ENCODE measurements at regions not wholly inside any gene's neighbourhood (a gene's known extent, or its start where the extent isn't known, plus 50 kb on each side); places are given as distances from the start of the nearest gene placed in this dataset.

- Histone ChIP-seq H3K4me3 (ENCODE audit: low read length in 2 of 2) (no peak overlapping the region), H3K9ac (ENCODE audit: low read length in 2 of 2) (no peak overlapping the region), H3K36me3 (ENCODE audit: control insufficient read depth in 2 of 2, insufficient read depth in 2 of 2, low read length in 2 of 2) (no peaks in the 10 kb centered on the region), H3K4me1 (ENCODE audit: control insufficient read depth, insufficient read depth, low read length) (no peaks in the 10 kb centered on the region), H3K27me3 (ENCODE audit: control insufficient read depth in 1 of 2, insufficient read depth in 2 of 2, low read length in 2 of 2) (no peaks in the 10 kb centered on the region), H3K27ac (ENCODE audit: low read length) (no peak overlapping the region), H3K9me3 (ENCODE audit: control insufficient read depth in 2 of 2, low read length in 2 of 2) (no peaks in the 10 kb centered on the region)
Measured at GRCh38 chr14:53501361-53502211, 348.5 kb upstream of the DDHD1 start.

GRCh38 chr14:53500191-53500590 is 347.1 kb upstream of the DDHD1 start:
- Histone ChIP-seq H3K27ac (ENCODE audit: low read length) (no peak overlapping the region), H3K4me1 (ENCODE audit: control insufficient read depth, insufficient read depth, low read length) (no peaks in the 10 kb centered on the region), H3K36me3 (ENCODE audit: control insufficient read depth in 2 of 2, insufficient read depth in 2 of 2, low read length in 2 of 2) (no peaks in the 10 kb centered on the region), H3K9me3 (ENCODE audit: control insufficient read depth in 2 of 2, low read length in 2 of 2) (no peaks in the 10 kb centered on the region), H3K9ac (ENCODE audit: low read length in 2 of 2) (no peak overlapping the region), H3K27me3 (ENCODE audit: control insufficient read depth in 1 of 2, insufficient read depth in 2 of 2, low read length in 2 of 2) (no peaks in the 10 kb centered on the region), H3K4me3 (ENCODE audit: low read length in 2 of 2) (no peak overlapping the region)

GRCh38 chr14:53496668-53497067 is 343.5 kb upstream of the DDHD1 start:
- no peak overlapping the region for H3K9ac ChIP-seq (ENCODE audit: low read length in 2 of 2)
- no peaks in the 10 kb centered on the region for H3K4me1 ChIP-seq (ENCODE audit: control insufficient read depth, insufficient read depth, low read length)
- no peak overlapping the region for H3K4me3 ChIP-seq (ENCODE audit: low read length in 2 of 2)

DNA sequence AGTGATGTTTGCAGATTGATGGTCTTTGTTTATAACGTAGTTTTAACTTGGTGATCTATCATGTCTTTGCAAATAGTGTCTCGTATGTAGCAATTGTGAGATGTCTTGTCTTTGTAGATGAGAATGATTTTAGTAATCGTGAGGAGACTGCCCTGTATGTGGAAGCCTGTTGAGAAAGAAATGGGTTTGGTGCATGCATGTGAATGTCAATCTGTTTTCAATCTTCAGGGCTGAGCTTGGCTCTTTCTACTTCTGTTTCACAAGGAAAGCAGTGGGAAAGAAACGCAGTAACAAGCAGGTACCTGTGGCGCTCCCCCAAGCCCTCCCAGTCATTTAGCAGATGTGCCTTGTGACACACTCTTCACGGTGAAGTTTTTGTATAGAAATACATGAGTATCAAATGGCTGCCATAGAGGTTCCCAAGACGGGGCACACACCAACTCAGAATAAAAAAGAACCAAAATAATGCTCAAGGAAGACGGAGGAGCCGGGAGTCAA is 342.8 kb upstream of the DDHD1 start:
- H3K36me3 ChIP-seq (ENCODE audit: control insufficient read depth in 2 of 2, insufficient read depth in 2 of 2, low read length in 2 of 2), result no peaks in the 10 kb centered on the region
- H3K27me3 ChIP-seq (ENCODE audit: control insufficient read depth in 1 of 2, insufficient read depth in 2 of 2, low read length in 2 of 2), result no peaks in the 10 kb centered on the region
- H3K27ac ChIP-seq (ENCODE audit: low read length), result no peak overlapping the region

More at GRCh38 chr14:53496668-53497067, 343.5 kb upstream of the DDHD1 start:
- Histone ChIP-seq H3K36me3 (ENCODE audit: control insufficient read depth in 2 of 2, insufficient read depth in 2 of 2, low read length in 2 of 2) (no peaks in the 10 kb centered on the region), H3K9me3 (ENCODE audit: control insufficient read depth in 2 of 2, low read length in 2 of 2) (no peaks in the 10 kb centered on the region), H3K27ac (ENCODE audit: low read length) (no peak overlapping the region), H3K27me3 (ENCODE audit: control insufficient read depth in 1 of 2, insufficient read depth in 2 of 2, low read length in 2 of 2) (no peaks in the 10 kb centered on the region)

DNA sequence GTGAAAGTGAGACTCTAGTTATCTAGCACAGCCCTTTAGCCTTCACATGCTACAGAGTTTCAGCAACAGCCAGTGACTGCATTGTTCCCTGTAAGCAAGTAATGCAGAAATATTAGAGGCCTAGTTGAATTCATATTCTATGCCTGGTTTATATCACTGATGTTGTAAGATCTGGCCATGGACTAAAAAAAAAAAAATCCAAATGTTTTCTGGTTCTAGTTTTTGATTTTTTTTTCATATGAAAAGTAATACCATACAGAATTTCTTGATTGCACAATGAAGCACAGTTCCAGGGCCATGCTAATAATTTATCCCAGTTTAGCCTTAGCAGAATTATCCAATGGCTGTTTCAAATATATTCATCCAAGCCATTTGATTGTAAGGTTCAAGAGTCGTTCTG is 341.5 kb upstream of the DDHD1 start:
- H3K4me3 ChIP-seq (ENCODE audit: low read length in 2 of 2), result no peak overlapping the region
- no peaks in the 10 kb centered on the region for H3K4me1 ChIP-seq (ENCODE audit: control insufficient read depth, insufficient read depth, low read length)
- H3K36me3 ChIP-seq (ENCODE audit: control insufficient read depth in 2 of 2, insufficient read depth in 2 of 2, low read length in 2 of 2), result no peaks in the 10 kb centered on the region
- no peak overlapping the region for H3K27ac ChIP-seq (ENCODE audit: low read length)
- no peaks in the 10 kb centered on the region for H3K27me3 ChIP-seq (ENCODE audit: control insufficient read depth in 1 of 2, insufficient read depth in 2 of 2, low read length in 2 of 2)
- no peak overlapping the region for H3K9ac ChIP-seq (ENCODE audit: low read length in 2 of 2)
- H3K9me3 ChIP-seq (ENCODE audit: control insufficient read depth in 2 of 2, low read length in 2 of 2), result no peaks in the 10 kb centered on the region

More for the DNA sequence above, 342.8 kb upstream of the DDHD1 start:
- no peak overlapping the region for H3K9ac ChIP-seq (ENCODE audit: low read length in 2 of 2)
- no peak overlapping the region for H3K4me3 ChIP-seq (ENCODE audit: low read length in 2 of 2)
- no peaks in the 10 kb centered on the region for H3K9me3 ChIP-seq (ENCODE audit: control insufficient read depth in 2 of 2, low read length in 2 of 2)
- H3K4me1 ChIP-seq (ENCODE audit: control insufficient read depth, insufficient read depth, low read length), result no peaks in the 10 kb centered on the region

GRCh38 chr14:53493860-53494259 is 340.7 kb upstream of the DDHD1 start:
- Histone ChIP-seq H3K9ac (ENCODE audit: low read length in 2 of 2) (no peak overlapping the region), H3K36me3 (ENCODE audit: control insufficient read depth in 2 of 2, insufficient read depth in 2 of 2, low read length in 2 of 2) (no peaks in the 10 kb centered on the region), H3K27me3 (ENCODE audit: control insufficient read depth in 1 of 2, insufficient read depth in 2 of 2, low read length in 2 of 2) (no peaks in the 10 kb centered on the region), H3K9me3 (ENCODE audit: control insufficient read depth in 2 of 2, low read length in 2 of 2) (no peaks in the 10 kb centered on the region), H3K4me1 (ENCODE audit: control insufficient read depth, insufficient read depth, low read length) (no peaks in the 10 kb centered on the region), H3K4me3 (ENCODE audit: low read length in 2 of 2) (no peak overlapping the region), H3K27ac (ENCODE audit: low read length) (no peak overlapping the region)

- no peak overlapping the region for H3K4me3 ChIP-seq (ENCODE audit: low read length in 2 of 2)
- H3K27ac ChIP-seq (ENCODE audit: low read length), result no peak overlapping the region
- H3K27me3 ChIP-seq (ENCODE audit: control insufficient read depth in 1 of 2, insufficient read depth in 2 of 2, low read length in 2 of 2), result no peaks in the 10 kb centered on the region
- no peaks in the 10 kb centered on the region for H3K4me1 ChIP-seq (ENCODE audit: control insufficient read depth, insufficient read depth, low read length)
- no peaks in the 10 kb centered on the region for H3K9me3 ChIP-seq (ENCODE audit: control insufficient read depth in 2 of 2, low read length in 2 of 2)
- H3K9ac ChIP-seq (ENCODE audit: low read length in 2 of 2), result no peak overlapping the region
- no peaks in the 10 kb centered on the region for H3K36me3 ChIP-seq (ENCODE audit: control insufficient read depth in 2 of 2, insufficient read depth in 2 of 2, low read length in 2 of 2)
Measured at GRCh38 chr14:53493320-53493719, 340.2 kb upstream of the DDHD1 start.

GRCh38 chr14:53491884-53492277 is 338.8 kb upstream of the DDHD1 start:
- Histone ChIP-seq H3K4me1 (ENCODE audit: control insufficient read depth, insufficient read depth, low read length) (no peaks in the 10 kb centered on the region), H3K9me3 (ENCODE audit: control insufficient read depth in 2 of 2, low read length in 2 of 2) (no peaks in the 10 kb centered on the region), H3K4me3 (ENCODE audit: low read length in 2 of 2) (no peak overlapping the region), H3K27ac (ENCODE audit: low read length) (no peak overlapping the region), H3K27me3 (ENCODE audit: control insufficient read depth in 1 of 2, insufficient read depth in 2 of 2, low read length in 2 of 2) (no peaks in the 10 kb centered on the region), H3K9ac (ENCODE audit: low read length in 2 of 2) (no peak overlapping the region), H3K36me3 (ENCODE audit: control insufficient read depth in 2 of 2, insufficient read depth in 2 of 2, low read length in 2 of 2) (no peaks in the 10 kb centered on the region)

DNA sequence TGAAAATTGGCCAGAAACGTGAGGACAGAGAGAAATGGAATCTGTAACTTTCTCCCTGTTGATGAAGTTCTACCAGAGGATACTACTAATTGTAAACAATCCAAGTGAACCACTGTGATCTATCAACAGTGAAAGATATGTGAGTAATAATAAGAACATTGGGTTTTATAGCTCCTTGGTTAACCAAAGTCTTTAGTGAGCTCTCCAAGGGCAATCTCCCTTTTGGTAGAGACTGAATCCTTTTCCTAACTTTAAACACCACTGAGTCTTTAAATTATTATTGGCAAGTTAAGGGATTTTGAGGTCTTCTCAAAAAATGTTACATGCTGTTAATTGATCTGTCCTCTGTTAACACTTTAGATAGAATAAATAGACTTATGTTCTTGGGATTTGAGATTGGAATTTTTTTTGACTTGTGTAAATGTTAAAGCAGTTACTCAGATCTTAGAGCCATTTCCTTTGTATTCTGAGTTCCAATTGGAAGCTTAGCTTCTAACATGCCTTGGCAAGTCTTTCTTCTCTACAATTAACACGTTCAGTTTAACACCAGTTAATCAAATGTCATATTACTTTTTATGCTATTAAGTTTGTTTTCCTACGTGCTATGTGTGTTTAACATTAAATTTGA is 338.2 kb upstream of the DDHD1 start:
- Histone ChIP-seq H3K9me3 (ENCODE audit: control insufficient read depth in 2 of 2, low read length in 2 of 2) (no peaks in the 10 kb centered on the region), H3K4me1 (ENCODE audit: control insufficient read depth, insufficient read depth, low read length) (no peaks in the 10 kb centered on the region), H3K4me3 (ENCODE audit: low read length in 2 of 2) (no peak overlapping the region), H3K9ac (ENCODE audit: low read length in 2 of 2) (no peak overlapping the region), H3K27me3 (ENCODE audit: control insufficient read depth in 1 of 2, insufficient read depth in 2 of 2, low read length in 2 of 2) (no peaks in the 10 kb centered on the region), H3K27ac (ENCODE audit: low read length) (no peak overlapping the region), H3K36me3 (ENCODE audit: control insufficient read depth in 2 of 2, insufficient read depth in 2 of 2, low read length in 2 of 2) (no peaks in the 10 kb centered on the region)

DNA sequence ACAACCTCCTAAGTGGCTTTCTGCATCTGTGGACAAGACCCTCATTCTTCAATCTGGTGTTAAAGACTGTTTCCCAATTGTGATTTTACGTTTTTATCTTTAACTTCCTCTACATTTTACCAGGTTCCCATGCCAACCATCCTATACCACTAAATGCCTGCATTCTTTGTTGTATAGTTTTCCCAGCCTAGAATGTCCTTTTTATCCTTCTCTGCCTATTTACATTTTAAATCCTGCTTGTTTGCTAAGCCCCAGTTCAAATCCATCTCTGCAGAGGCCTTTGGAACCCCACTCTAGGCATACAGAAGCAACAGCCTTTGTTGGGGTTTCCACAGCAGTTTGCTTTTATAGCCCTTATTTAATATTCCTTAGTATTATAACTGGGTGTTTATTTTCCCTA is 325.1 kb upstream of the DDHD1 start:
- Histone ChIP-seq H3K36me3 (ENCODE audit: control insufficient read depth in 2 of 2, insufficient read depth in 2 of 2, low read length in 2 of 2) (no peaks in the 10 kb centered on the region), H3K4me3 (ENCODE audit: low read length in 2 of 2) (no peak overlapping the region), H3K27me3 (ENCODE audit: control insufficient read depth in 1 of 2, insufficient read depth in 2 of 2, low read length in 2 of 2) (no peaks in the 10 kb centered on the region), H3K4me1 (ENCODE audit: control insufficient read depth, insufficient read depth, low read length) (no peaks in the 10 kb centered on the region), H3K9me3 (ENCODE audit: control insufficient read depth in 2 of 2, low read length in 2 of 2) (peaks cover 0 to 3% of the 10 kb centered on the region in 2 donors), H3K9ac (ENCODE audit: low read length in 2 of 2) (no peak overlapping the region), H3K27ac (ENCODE audit: low read length) (no peak overlapping the region)

- H3K36me3 ChIP-seq (ENCODE audit: control insufficient read depth in 2 of 2, insufficient read depth in 2 of 2, low read length in 2 of 2), result no peaks in the 10 kb centered on the region
- H3K27ac ChIP-seq (ENCODE audit: low read length), result no peak overlapping the region
- H3K4me3 ChIP-seq (ENCODE audit: low read length in 2 of 2), result no peak overlapping the region
- H3K27me3 ChIP-seq (ENCODE audit: control insufficient read depth in 1 of 2, insufficient read depth in 2 of 2, low read length in 2 of 2), result no peaks in the 10 kb centered on the region
- no peak overlapping the region for H3K9ac ChIP-seq (ENCODE audit: low read length in 2 of 2)
- H3K4me1 ChIP-seq (ENCODE audit: control insufficient read depth, insufficient read depth, low read length), result peaks cover 16% of the 10 kb centered on the region
- no peaks in the 10 kb centered on the region for H3K9me3 ChIP-seq (ENCODE audit: control insufficient read depth in 2 of 2, low read length in 2 of 2)
Measured at GRCh38 chr14:53473480-53473879, 320.4 kb upstream of the DDHD1 start.
